A549 (cell line): ENCODE measurements at regions not wholly inside any gene's neighbourhood (a gene's known extent, or its start where the extent isn't known, plus 50 kb on each side); places are given as distances from the start of the nearest gene placed in this dataset.

Experiments used
- ATAC-seq, 2 experiments: fragments of 200-7000 bp in 1 of 2; fragments of >200 bp in 1 of 2; cut with Nextera tagmentation in 1 of 2; cut with Tn5 transposase in 1 of 2; 3 replicates each; pipeline versions ENCODE4 v1.8.0 to v1.9.1; 2018 to 2020; ENCODE audit warnings: mild to moderate bottlenecking in 1 of 2, moderate library complexity in 1 of 2
- CTCF ChIA-PET: fragments of 300-600 bp; sonication (Branson Sonifier 250); formaldehyde crosslinking; extraction: SDS; loops from one replicate; lab custom pipeline; 2021; ENCODE audit warnings: antibody characterized with exemption, inconsistent platforms; lab: Yijun Ruan, JAX
- POLR2A ChIA-PET: fragments of 350-600 bp; formaldehyde crosslinking; extraction: SDS; loops from one replicate; lab custom pipeline; 2021; ENCODE audit warnings: antibody characterized with exemption, inconsistent platforms; lab: Yijun Ruan, JAX
- DNase-seq, 2 experiments: peaks; one replicate each; pipeline versions ENCODE4 v3.0.0 to v3.0.0-alpha.2; 2011 to 2016; ENCODE audit warnings: low read depth in 1 of 2, low spot score in 1 of 2
- FAIRE-seq: peaks from 2 replicates; lab custom pipeline; 2011; peaks lifted over from hg19 to GRCh38; lab: Jason Lieb, UNC
- H3K27ac ChIP-seq, 2 experiments: fragments of >200 bp; sonication (Bioruptor Twin); formaldehyde crosslinking; 3 replicates each; pipeline ENCODE4 v1.5.1; 2016 to 2017
- H3K4me1 ChIP-seq: fragments of >200 bp; sonication (Bioruptor Twin); formaldehyde crosslinking; 3 replicates; pipeline ENCODE4 v1.6.1; 2016
- H3K4me2 ChIP-seq: fragments of >200 bp; sonication (Bioruptor Twin); formaldehyde crosslinking; 3 replicates; pipeline ENCODE4 v1.6.1; 2016
- H3K4me3 ChIP-seq: fragments of >200 bp; sonication (Bioruptor Twin); formaldehyde crosslinking; 3 replicates; pipeline ENCODE4 v1.5.1; 2016
- H3K9me3 ChIP-seq: fragments of >200 bp; sonication (Bioruptor Twin); formaldehyde crosslinking; 3 replicates; pipeline ENCODE4 v1.6.1; 2016
- CBX2 ChIP-seq: fragments of 200-600 bp; sonication (generic); IDR thresholded peaks from 2 replicates; pipeline ENCODE4 v1.6.1; 2016; ENCODE audit warnings: low read depth, mild to moderate bottlenecking, borderline replicate concordance
- CEBPB ChIP-seq, 2 experiments: fragments of >200 bp in 1 of 2; sonication (Bioruptor Twin) in 1 of 2; formaldehyde crosslinking in 1 of 2; IDR thresholded peaks; 2 replicates each; pipeline ENCODE4 v1.6.1; 2012 to 2016
- EHMT2 ChIP-seq: fragments of 200-600 bp; sonication (generic); IDR thresholded peaks from 2 replicates; pipeline ENCODE4 v1.6.1; 2016; ENCODE audit warnings: antibody characterized with exemption, low read depth, mild to moderate bottlenecking, moderate library complexity
- EP300 ChIP-seq, 2 experiments: fragments of >200 bp; sonication (Bioruptor Twin); formaldehyde crosslinking; IDR thresholded peaks; 2 replicates in 1 of 2; 3 replicates in 1 of 2; pipeline ENCODE4 v1.6.1; 2016 to 2017
- FOSB ChIP-seq: fragments of 250-450 bp; sonication (Bioruptor Pico); IDR thresholded peaks from 2 replicates; pipeline ENCODE4 v1.5.0; 2020; ENCODE audit warnings: mild to moderate bottlenecking, moderate library complexity
- FOSL2 ChIP-seq, 2 experiments: fragments of 450-650 bp in 1 of 2; fragments of >200 bp in 1 of 2; sonication (Bioruptor Twin) in 1 of 2; formaldehyde crosslinking; IDR thresholded peaks; 2 replicates each; pipeline versions ENCODE4 v1.5.0 to v1.6.1; 2016 to 2020; ENCODE audit warnings: mild to moderate bottlenecking in 1 of 2, moderate library complexity in 1 of 2
- FOXS1 ChIP-seq: fragments of 250-450 bp; sonication (Bioruptor Pico); IDR thresholded peaks from 2 replicates; pipeline ENCODE4 v1.5.0; 2020; ENCODE audit warnings: mild to moderate bottlenecking, moderate library complexity
- GATA3 ChIP-seq: IDR thresholded peaks from 2 replicates; pipeline ENCODE4 v1.6.1; 2012; ENCODE audit warnings: borderline replicate concordance
- HOXB5 ChIP-seq: fragments of 250-450 bp; sonication (Bioruptor Pico); IDR thresholded peaks from 2 replicates; pipeline ENCODE4 v1.5.0; 2020; ENCODE audit warnings: mild to moderate bottlenecking, moderate library complexity
- KDM1A ChIP-seq: fragments of 200-600 bp; sonication (generic); IDR thresholded peaks from 2 replicates; pipeline ENCODE4 v1.6.1; 2016; ENCODE audit warnings: low read depth, mild to moderate bottlenecking
- KDM5A ChIP-seq: fragments of 200-600 bp; sonication (generic); IDR thresholded peaks from 2 replicates; pipeline ENCODE4 v1.6.1; 2016; ENCODE audit warnings: antibody characterized with exemption, mild to moderate bottlenecking
- MAFK ChIP-seq: fragments of 450-650 bp; IDR thresholded peaks from 2 replicates; pipeline ENCODE4 v1.6.1; 2014; ENCODE audit not compliant: partially characterized antibody
- MYC ChIP-seq: IDR thresholded peaks from 2 replicates; pipeline ENCODE4 v1.6.1; 2012; ENCODE audit warnings: mild to moderate bottlenecking, inconsistent platforms, low read length, improper control_type of control experiment, borderline replicate concordance
- NPAS2 ChIP-seq: fragments of 250-450 bp; sonication (Bioruptor Pico); IDR thresholded peaks from 2 replicates; pipeline ENCODE4 v1.8.0; 2022; ENCODE audit warnings: mild to moderate bottlenecking, moderate library complexity, borderline replicate concordance
- NR3C1 ChIP-seq: fragments of >200 bp; sonication (Bioruptor Twin); formaldehyde crosslinking; IDR thresholded peaks from 3 replicates; pipeline ENCODE4 v1.6.1; 2017
- PHF8 ChIP-seq: fragments of 200-600 bp; sonication (generic); IDR thresholded peaks from 2 replicates; pipeline ENCODE4 v1.6.1; 2016; ENCODE audit warnings: low read depth, mild to moderate bottlenecking, antibody characterized with exemption, moderate library complexity, borderline replicate concordance
- POLR2AphosphoS2 ChIP-seq: conservative IDR thresholded peaks from 2 replicates; pipeline ENCODE4 v1.6.1; 2012; ENCODE audit warnings: low read length, improper control_type of control experiment, inconsistent platforms
- RCOR1 ChIP-seq: fragments of 150-350 bp; IDR thresholded peaks from 2 replicates; pipeline ENCODE4 v1.6.1; 2014; ENCODE audit warnings: antibody characterized with exemption, low read length, low read depth
- RFX5 ChIP-seq: fragments of 450-650 bp; IDR thresholded peaks from 2 replicates; pipeline ENCODE4 v1.7.1; 2014; ENCODE audit warnings: antibody characterized with exemption, mild to moderate bottlenecking, moderate library complexity
- SMC3 ChIP-seq: fragments of >200 bp; sonication (Bioruptor Twin); formaldehyde crosslinking; IDR thresholded peaks from 3 replicates; pipeline ENCODE4 v1.6.1; 2018; ENCODE audit warnings: inconsistent platforms
- ZSCAN20 ChIP-seq: fragments of 250-450 bp; sonication (Bioruptor Pico); IDR thresholded peaks from 2 replicates; pipeline ENCODE4 v1.8.0; 2022; ENCODE audit warnings: mild to moderate bottlenecking, moderate library complexity
- WGBS: methylation state at CpG from one replicate; pipeline ENCODE4 v1.1.6; 2017; ENCODE audit errors: missing lambda C conversion rate; 5-methylcytosine and 5-hydroxymethylcytosine counted together
- TF ChIP-seq, protein P1 (sequence below): fragments of >200 bp; sonication (Bioruptor Twin); formaldehyde crosslinking; IDR thresholded peaks from 3 replicates; pipeline ENCODE4 v1.5.1; 2016
- TF ChIP-seq, protein P2 (sequence below): fragments of 150-350 bp; IDR thresholded peaks from 2 replicates; pipeline ENCODE4 v1.6.1; 2014; ENCODE audit warnings: low read depth, mild to moderate bottlenecking, low read length
- TF ChIP-seq, protein P3 (sequence below): fragments of 450-650 bp; IDR thresholded peaks from 2 replicates; pipeline ENCODE4 v1.6.1; 2014; ENCODE audit warnings: antibody characterized with exemption
- TF ChIP-seq, protein P4 (sequence below): fragments of 250-450 bp; sonication (Bioruptor Pico); IDR thresholded peaks from 2 replicates; pipeline ENCODE4 v1.5.0; 2021; ENCODE audit warnings: mild to moderate bottlenecking, moderate library complexity, borderline replicate concordance
- TF ChIP-seq, protein P5 (sequence below): IDR thresholded peaks from 2 replicates; pipeline ENCODE4 v1.6.1; 2012
- TF ChIP-seq, protein P6 (sequence below): fragments of >200 bp; sonication (Bioruptor Twin); formaldehyde crosslinking; IDR thresholded peaks from 3 replicates; pipeline ENCODE4 v1.6.1; 2016
- TF ChIP-seq, protein P7 (sequence below): IDR thresholded peaks from 2 replicates; pipeline ENCODE4 v1.6.1; 2012; ENCODE audit warnings: low read depth, borderline replicate concordance

DNA sequence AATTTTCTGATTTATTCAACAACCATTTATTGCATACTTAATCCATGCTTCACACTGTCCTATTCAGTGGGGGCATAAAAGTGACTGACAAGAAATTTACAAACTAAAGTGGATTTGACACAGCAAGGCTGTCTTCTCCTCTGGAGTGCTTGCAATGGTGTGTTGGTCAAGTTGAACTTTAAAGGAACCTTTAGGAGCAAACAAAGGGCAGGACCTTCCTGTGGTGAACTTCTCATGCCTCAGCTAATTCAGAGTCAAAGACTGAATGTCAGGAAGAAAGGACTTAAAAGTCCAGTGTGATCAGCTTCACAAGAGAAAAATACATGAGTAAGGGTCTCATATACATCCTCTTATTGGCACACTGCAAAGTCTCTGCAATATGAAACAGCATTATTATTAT is 60.8 kb upstream of the TENT5A start:
- Histone ChIP-seq H3K27ac (no peak overlapping the region), H3K4me2 (no peak overlapping the region), H3K4me3 (no peak overlapping the region), H3K4me1 (no peaks in the 10 kb centered on the region), H3K9me3 (no peaks in the 10 kb centered on the region)
- no peak for ATAC-seq
- no peak for FAIRE-seq
- DNase-seq, result no peak
- POLR2A ChIA-PET, result no interaction called here
- TF ChIP-seq MYC (no peak), NPAS2 (no peak), RCOR1 (no peak), HOXB5 (CRISPR knock-in tag) (no peak), FOSL2 (IDR thresholded peaks at IDR 0.05) (no peak), FOSL2 (CRISPR knock-in tag; IDR thresholded peaks at IDR 0.05) (no peak), GATA3 (no peak), PHF8 (no peak), NR3C1 (no peak), KDM5A (no peak), MAFK (no peak), FOXS1 (CRISPR knock-in tag) (no peak), EP300 (IDR thresholded peaks at IDR 0.05) (no peak), RFX5 (no peak), CBX2 (no peak), EHMT2 (no peak), SMC3 (no peak)
- TF ChIP-seq, protein P1, sequence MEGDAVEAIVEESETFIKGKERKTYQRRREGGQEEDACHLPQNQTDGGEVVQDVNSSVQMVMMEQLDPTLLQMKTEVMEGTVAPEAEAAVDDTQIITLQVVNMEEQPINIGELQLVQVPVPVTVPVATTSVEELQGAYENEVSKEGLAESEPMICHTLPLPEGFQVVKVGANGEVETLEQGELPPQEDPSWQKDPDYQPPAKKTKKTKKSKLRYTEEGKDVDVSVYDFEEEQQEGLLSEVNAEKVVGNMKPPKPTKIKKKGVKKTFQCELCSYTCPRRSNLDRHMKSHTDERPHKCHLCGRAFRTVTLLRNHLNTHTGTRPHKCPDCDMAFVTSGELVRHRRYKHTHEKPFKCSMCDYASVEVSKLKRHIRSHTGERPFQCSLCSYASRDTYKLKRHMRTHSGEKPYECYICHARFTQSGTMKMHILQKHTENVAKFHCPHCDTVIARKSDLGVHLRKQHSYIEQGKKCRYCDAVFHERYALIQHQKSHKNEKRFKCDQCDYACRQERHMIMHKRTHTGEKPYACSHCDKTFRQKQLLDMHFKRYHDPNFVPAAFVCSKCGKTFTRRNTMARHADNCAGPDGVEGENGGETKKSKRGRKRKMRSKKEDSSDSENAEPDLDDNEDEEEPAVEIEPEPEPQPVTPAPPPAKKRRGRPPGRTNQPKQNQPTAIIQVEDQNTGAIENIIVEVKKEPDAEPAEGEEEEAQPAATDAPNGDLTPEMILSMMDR, result no peak
- TF ChIP-seq, protein P2, sequence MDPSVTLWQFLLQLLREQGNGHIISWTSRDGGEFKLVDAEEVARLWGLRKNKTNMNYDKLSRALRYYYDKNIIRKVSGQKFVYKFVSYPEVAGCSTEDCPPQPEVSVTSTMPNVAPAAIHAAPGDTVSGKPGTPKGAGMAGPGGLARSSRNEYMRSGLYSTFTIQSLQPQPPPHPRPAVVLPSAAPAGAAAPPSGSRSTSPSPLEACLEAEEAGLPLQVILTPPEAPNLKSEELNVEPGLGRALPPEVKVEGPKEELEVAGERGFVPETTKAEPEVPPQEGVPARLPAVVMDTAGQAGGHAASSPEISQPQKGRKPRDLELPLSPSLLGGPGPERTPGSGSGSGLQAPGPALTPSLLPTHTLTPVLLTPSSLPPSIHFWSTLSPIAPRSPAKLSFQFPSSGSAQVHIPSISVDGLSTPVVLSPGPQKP, result no peak
- TF ChIP-seq, protein P3, sequence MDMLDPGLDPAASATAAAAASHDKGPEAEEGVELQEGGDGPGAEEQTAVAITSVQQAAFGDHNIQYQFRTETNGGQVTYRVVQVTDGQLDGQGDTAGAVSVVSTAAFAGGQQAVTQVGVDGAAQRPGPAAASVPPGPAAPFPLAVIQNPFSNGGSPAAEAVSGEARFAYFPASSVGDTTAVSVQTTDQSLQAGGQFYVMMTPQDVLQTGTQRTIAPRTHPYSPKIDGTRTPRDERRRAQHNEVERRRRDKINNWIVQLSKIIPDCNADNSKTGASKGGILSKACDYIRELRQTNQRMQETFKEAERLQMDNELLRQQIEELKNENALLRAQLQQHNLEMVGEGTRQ, result no peak
- TF ChIP-seq, protein P4, sequence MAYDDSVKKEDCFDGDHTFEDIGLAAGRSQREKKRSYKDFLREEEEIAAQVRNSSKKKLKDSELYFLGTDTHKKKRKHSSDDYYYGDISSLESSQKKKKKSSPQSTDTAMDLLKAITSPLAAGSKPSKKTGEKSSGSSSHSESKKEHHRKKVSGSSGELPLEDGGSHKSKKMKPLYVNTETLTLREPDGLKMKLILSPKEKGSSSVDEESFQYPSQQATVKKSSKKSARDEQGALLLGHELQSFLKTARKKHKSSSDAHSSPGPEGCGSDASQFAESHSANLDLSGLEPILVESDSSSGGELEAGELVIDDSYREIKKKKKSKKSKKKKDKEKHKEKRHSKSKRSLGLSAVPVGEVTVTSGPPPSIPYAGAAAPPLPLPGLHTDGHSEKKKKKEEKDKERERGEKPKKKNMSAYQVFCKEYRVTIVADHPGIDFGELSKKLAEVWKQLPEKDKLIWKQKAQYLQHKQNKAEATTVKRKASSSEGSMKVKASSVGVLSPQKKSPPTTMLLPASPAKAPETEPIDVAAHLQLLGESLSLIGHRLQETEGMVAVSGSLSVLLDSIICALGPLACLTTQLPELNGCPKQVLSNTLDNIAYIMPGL, result no peak
- CTCF ChIA-PET, result interaction anchor here (0.6 kb wide), 1 partner anchor 48 kb away, joined by 3 read pairs; no protein-coding TSS in a partner anchor

DNA sequence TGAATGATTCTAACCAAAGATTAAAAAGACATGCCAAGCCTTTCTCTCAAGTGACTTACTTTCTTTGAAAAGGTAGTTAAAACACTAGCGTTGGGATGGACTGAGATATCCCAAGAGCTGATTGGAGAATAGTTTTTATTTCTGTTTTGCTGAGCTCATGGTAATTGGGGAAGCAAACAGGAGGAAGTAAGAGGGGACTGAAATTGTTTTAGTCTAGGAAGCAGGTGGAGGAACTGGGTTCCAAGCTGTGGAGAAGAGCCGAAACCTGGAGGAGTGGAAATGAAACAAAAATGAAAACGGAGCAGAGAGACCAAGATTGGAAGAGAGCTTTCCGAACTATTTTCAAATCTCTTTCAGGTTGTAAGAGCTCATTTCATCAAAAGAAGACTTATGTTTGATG is 59.9 kb upstream of the TENT5A start:
- Histone ChIP-seq H3K4me2 (no peak overlapping the region), H3K4me1 (no peaks in the 10 kb centered on the region), H3K27ac (no peak overlapping the region), H3K4me3 (no peak overlapping the region), H3K9me3 (no peaks in the 10 kb centered on the region)
- CTCF ChIA-PET, result interaction anchor here (1.0 kb wide), 1 partner anchor 78 kb away, joined by 3 read pairs; no protein-coding TSS in a partner anchor
- POLR2A ChIA-PET, result no interaction called here
- DNase-seq (no peak), FAIRE-seq (no peak), ATAC-seq (no peak)
- WGBS, result 80% methylated on average over 4 of the region's 4 CpGs
- no peak for TF ChIP-seq CEBPB (IDR thresholded peaks at IDR 0.05)
- TF ChIP-seq, protein P5, sequence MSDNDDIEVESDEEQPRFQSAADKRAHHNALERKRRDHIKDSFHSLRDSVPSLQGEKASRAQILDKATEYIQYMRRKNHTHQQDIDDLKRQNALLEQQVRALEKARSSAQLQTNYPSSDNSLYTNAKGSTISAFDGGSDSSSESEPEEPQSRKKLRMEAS, result no peak
- TF ChIP-seq PHF8, result no peak
- TF ChIP-seq FOSB, result no peak
- TF ChIP-seq FOXS1 (CRISPR knock-in tag), result no peak
- TF ChIP-seq POLR2AphosphoS2, result no peak
- TF ChIP-seq, protein P6, sequence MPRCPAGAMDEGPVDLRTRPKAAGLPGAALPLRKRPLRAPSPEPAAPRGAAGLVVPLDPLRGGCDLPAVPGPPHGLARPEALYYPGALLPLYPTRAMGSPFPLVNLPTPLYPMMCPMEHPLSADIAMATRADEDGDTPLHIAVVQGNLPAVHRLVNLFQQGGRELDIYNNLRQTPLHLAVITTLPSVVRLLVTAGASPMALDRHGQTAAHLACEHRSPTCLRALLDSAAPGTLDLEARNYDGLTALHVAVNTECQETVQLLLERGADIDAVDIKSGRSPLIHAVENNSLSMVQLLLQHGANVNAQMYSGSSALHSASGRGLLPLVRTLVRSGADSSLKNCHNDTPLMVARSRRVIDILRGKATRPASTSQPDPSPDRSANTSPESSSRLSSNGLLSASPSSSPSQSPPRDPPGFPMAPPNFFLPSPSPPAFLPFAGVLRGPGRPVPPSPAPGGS, result no peak
- no peak for TF ChIP-seq KDM1A
- TF ChIP-seq ZSCAN20 (CRISPR knock-in tag), result no peak
- TF ChIP-seq, protein P4, result no peak
- no peak for TF ChIP-seq KDM5A
- TF ChIP-seq, protein P7, sequence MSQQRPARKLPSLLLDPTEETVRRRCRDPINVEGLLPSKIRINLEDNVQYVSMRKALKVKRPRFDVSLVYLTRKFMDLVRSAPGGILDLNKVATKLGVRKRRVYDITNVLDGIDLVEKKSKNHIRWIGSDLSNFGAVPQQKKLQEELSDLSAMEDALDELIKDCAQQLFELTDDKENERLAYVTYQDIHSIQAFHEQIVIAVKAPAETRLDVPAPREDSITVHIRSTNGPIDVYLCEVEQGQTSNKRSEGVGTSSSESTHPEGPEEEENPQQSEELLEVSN, result no peak
